Colonic mucosa (tissue), 4 donors: ENCODE measurements at regions not wholly inside any gene's neighbourhood (a gene's known extent, or its start where the extent isn't known, plus 50 kb on each side); places are given as distances from the start of the nearest gene placed in this dataset.

Experiments
- DNase-seq: peaks from one replicate; pipeline ENCODE4 v3.0.0-alpha.2; 2020
- H3K27ac ChIP-seq: fragments of 200-600 bp; one replicate; pipeline ENCODE4 v1.8.0; 2021
- H3K27me3 ChIP-seq: fragments of 200-600 bp; one replicate; pipeline ENCODE4 v1.8.0; 2021
- H3K36me3 ChIP-seq: fragments of 200-600 bp; one replicate; pipeline ENCODE4 v1.8.0; 2021
- H3K4me1 ChIP-seq: fragments of 200-600 bp; one replicate; pipeline ENCODE4 v1.8.0; 2021; ENCODE audit warnings: mild to moderate bottlenecking
- H3K4me3 ChIP-seq: fragments of 200-600 bp; one replicate; pipeline ENCODE4 v1.8.0; 2021
- H3K9ac ChIP-seq, 2 donors: one replicate each; pipeline ENCODE4 v1.7.0; 2013; ENCODE audit warnings: control low read depth in 2 of 2, low read depth in 2 of 2, low read length in 2 of 2
- H3K9me3 ChIP-seq: fragments of 200-600 bp; one replicate; pipeline ENCODE4 v1.8.0; 2021
- intact Hi-C: fragments of 100-400 bp; cut with DNase I; formaldehyde crosslinking; loops from one replicate; pipeline ENCODE4 v1.14.1; 2022
- TF ChIP-seq, protein P1 (sequence below): fragments of 200-600 bp; IDR thresholded peaks from one replicate; pipeline ENCODE4 v1.8.0; 2022; ENCODE audit warnings: antibody characterized with exemption, mild to moderate bottlenecking
- donor health status: healthy.
- donor health status: DM: no; HTN: no; CAD: no.
- donor health status: DM: no; HTN: no; CAD: no.

DNA sequence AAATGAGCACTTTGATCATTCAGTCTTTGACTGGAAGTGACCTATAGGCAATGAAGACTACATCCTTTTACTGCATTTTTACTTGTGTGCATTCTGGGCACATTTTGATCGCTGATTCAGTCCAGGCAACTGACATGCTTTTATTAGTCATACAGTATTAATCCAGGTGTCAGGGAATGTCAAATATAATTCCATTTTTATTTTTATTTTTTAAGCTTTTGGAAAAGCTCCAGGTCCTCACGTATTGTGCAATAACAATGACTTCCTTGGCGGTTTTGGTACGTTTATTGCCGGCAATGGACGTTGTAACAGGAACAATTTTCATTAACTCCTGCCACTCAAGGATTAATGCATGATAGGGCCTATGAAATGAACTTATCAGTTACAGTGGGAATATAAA lies 302.6 kb upstream of the PTBP2 start:
- Histone ChIP-seq H3K27me3 (no peaks in the 10 kb centered on the region), H3K4me1 (no peaks in the 10 kb centered on the region), H3K36me3 (no peaks in the 10 kb centered on the region), H3K27ac (no peak overlapping the region), H3K9ac (no peak overlapping the region), H3K9me3 (no peaks in the 10 kb centered on the region), H3K4me3 (no peak overlapping the region)
- TF ChIP-seq, protein P1, sequence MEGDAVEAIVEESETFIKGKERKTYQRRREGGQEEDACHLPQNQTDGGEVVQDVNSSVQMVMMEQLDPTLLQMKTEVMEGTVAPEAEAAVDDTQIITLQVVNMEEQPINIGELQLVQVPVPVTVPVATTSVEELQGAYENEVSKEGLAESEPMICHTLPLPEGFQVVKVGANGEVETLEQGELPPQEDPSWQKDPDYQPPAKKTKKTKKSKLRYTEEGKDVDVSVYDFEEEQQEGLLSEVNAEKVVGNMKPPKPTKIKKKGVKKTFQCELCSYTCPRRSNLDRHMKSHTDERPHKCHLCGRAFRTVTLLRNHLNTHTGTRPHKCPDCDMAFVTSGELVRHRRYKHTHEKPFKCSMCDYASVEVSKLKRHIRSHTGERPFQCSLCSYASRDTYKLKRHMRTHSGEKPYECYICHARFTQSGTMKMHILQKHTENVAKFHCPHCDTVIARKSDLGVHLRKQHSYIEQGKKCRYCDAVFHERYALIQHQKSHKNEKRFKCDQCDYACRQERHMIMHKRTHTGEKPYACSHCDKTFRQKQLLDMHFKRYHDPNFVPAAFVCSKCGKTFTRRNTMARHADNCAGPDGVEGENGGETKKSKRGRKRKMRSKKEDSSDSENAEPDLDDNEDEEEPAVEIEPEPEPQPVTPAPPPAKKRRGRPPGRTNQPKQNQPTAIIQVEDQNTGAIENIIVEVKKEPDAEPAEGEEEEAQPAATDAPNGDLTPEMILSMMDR, result no peak
- intact Hi-C loops, result no loop called here
- DNase-seq, result no peak

DNA sequence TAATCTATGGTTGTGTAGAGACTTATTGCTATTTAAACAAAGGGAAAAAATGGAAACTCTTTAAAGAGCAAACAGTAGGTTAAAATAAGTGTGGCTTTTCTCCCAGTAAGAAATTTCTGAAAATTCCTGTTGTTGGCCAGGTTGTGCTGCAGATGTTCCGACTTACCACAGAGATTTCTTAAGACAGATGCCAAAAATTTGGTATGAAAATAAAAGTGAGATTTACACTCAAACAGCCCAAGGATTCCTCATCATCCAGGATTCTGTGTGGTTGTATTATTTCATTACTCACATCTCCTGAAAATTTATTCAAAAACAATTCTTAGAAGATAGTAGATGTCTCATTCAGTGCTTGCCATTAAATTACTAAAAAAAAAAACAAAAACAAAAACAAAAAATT lies 296.7 kb upstream of the PTBP2 start:
- H3K36me3 ChIP-seq, result no peaks in the 10 kb centered on the region
- H3K9me3 ChIP-seq, result no peaks in the 10 kb centered on the region
- no peak overlapping the region for H3K27ac ChIP-seq
- no peak overlapping the region for H3K4me3 ChIP-seq
- intact Hi-C loops, result no loop called here
- H3K4me1 ChIP-seq, result no peaks in the 10 kb centered on the region
- H3K27me3 ChIP-seq, result no peaks in the 10 kb centered on the region
- DNase-seq, result no peak
- TF ChIP-seq, protein P1, result no peak
- no peak overlapping the region for H3K9ac ChIP-seq

DNA sequence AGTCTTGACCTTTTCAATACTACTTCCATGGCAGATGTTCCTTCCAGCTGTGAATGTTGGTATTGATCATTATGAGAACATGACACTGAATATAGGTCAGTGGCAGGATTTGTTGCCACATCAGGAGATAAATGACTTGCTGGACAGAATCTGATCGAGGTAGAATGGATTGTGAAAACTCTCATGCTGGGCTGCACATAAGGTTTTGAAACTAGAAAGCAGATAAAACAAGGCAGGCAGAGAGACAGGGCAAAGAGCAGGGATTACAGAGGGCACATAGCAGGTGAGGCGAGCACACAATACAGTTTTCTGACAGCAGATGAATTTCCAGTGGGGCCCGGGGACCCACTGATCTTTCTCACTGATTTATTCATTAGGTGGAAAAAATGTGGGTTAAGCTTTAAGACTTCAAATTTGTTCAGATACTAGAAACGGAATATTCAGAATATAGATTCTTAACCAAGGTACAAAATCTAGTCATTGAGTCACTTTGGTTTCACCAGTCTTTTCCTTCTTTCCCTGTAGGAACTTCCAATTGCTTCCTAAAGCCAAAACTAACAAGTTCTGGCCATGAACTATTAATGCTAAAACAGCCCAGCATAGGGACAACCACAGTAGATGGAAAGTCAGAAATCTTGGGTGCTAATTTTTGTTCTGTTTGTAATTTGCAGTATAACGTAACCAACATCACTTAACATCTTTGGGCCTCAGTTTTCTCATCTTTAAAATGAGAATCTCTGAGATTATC lies 296.0 kb upstream of the PTBP2 start:
- TF ChIP-seq, protein P1, result no peak
- H3K36me3 ChIP-seq, result no peaks in the 10 kb centered on the region
- no peaks in the 10 kb centered on the region for H3K27me3 ChIP-seq
- no peak overlapping the region for H3K27ac ChIP-seq
- no peaks in the 10 kb centered on the region for H3K9me3 ChIP-seq
- H3K9ac ChIP-seq, result no peak overlapping the region
- H3K4me1 ChIP-seq, result no peaks in the 10 kb centered on the region
- intact Hi-C loops, result no loop called here
- DNase-seq, result no peak
- H3K4me3 ChIP-seq, result no peak overlapping the region

DNA sequence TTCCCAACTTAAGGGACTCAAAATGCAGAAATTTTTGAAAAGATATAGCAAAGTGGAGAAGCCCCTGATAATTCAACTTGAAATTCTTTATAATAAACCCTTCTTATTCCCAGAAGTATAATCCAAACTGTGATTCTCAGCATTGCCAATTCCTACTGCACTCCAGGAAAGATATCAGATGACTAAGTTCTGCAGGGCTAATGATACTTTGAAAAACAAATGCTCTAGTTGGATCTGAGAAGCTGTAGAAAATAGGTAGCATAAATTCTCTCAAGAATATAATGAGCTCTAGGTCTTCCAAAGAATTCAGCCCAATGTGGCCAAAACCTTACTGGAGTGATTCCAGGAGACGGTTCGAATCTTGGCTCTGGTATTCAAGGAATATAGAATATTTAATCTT lies 294.0 kb upstream of the PTBP2 start:
- Histone ChIP-seq H3K4me1 (no peaks in the 10 kb centered on the region), H3K27me3 (no peaks in the 10 kb centered on the region), H3K27ac (no peak overlapping the region), H3K4me3 (no peak overlapping the region), H3K9ac (no peak overlapping the region), H3K36me3 (no peaks in the 10 kb centered on the region), H3K9me3 (no peaks in the 10 kb centered on the region)
- DNase-seq, result no peak
- intact Hi-C loops, result no loop called here
- TF ChIP-seq, protein P1, result no peak

DNA sequence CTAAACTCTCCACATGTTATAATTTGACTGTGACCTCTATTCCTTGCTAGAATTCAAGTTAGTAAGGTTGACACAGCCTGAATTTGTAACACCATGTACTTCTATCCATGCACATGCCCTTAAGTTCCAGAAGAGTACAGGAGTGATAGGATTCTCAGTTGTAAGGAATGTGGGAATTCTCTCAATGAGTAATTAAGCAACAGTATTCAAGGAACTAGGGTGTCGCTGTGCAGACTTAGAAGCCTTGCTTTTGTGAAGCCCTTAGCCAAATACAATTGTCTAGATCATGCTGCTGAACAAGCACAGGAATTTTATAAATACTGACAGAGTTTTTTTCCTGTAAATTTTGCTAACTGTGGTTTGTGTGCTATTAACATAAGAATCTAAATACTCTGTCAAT lies 276.3 kb upstream of the PTBP2 start:
- Histone ChIP-seq H3K4me1 (no peaks in the 10 kb centered on the region), H3K27ac (no peak overlapping the region), H3K9ac (no peak overlapping the region), H3K4me3 (no peak overlapping the region), H3K27me3 (no peaks in the 10 kb centered on the region), H3K36me3 (no peaks in the 10 kb centered on the region), H3K9me3 (no peaks in the 10 kb centered on the region)
- intact Hi-C loops, result no loop called here
- no peak for DNase-seq
- TF ChIP-seq, protein P1, result no peak
